Suprapubic skin (tissue), 4 donors: ENCODE measurements at regions not wholly inside any gene's neighbourhood (a gene's known extent, or its start where the extent isn't known, plus 50 kb on each side); places are given as distances from the start of the nearest gene placed in this dataset.

Experiments used
- DNase-seq, 2 donors: peaks; one replicate each; pipeline ENCODE4 v3.0.0-alpha.2; 2019; ENCODE audit warnings: low spot score in 2 of 2
- H3K27ac ChIP-seq: fragments of 200-600 bp; sonication (generic); one replicate; pipeline ENCODE4 v1.5.1; 2019
- H3K27me3 ChIP-seq: fragments of 200-600 bp; sonication (generic); one replicate; pipeline ENCODE4 v1.5.1; 2019
- H3K36me3 ChIP-seq: fragments of 200-600 bp; sonication (generic); one replicate; pipeline ENCODE4 v1.5.1; 2019
- H3K4me1 ChIP-seq: fragments of 200-600 bp; sonication (generic); one replicate; pipeline ENCODE4 v1.5.1; 2019
- H3K4me3 ChIP-seq: fragments of 200-600 bp; sonication (generic); one replicate; pipeline ENCODE4 v1.5.1; 2019; ENCODE audit warnings: mild to moderate bottlenecking
- H3K9me3 ChIP-seq: fragments of 200-600 bp; sonication (generic); one replicate; pipeline ENCODE4 v1.5.1; 2019
- CTCF ChIP-seq, 2 donors: fragments of 200-600 bp in 1 of 2; fragments of 450-650 bp in 1 of 2; sonication (generic) in 1 of 2; IDR thresholded peaks; one replicate each; pipeline ENCODE4 v1.5.1; 2016 to 2019; ENCODE audit warnings: antibody characterized with exemption in 2 of 2, mild to moderate bottlenecking in 1 of 2, moderate library complexity in 1 of 2
- EP300 ChIP-seq: sonication (generic); formaldehyde crosslinking; IDR thresholded peaks from one replicate; pipeline ENCODE4 v1.6.1; 2017; ENCODE audit warnings: antibody characterized with exemption
- POLR2A ChIP-seq, 2 donors: fragments of 450-650 bp; IDR thresholded peaks; one replicate each; pipeline ENCODE4 v1.6.1; 2017; ENCODE audit warnings: antibody characterized with exemption in 2 of 2, mild to moderate bottlenecking in 2 of 2, moderate library complexity in 2 of 2
- POLR2AphosphoS5 ChIP-seq, 3 donors: sonication (generic); formaldehyde crosslinking; IDR thresholded peaks; one replicate each; pipeline ENCODE4 v1.6.1; 2017; ENCODE audit warnings: antibody characterized with exemption in 3 of 3
- WGBS: methylation state at CpG from one replicate; pipeline ENCODE4 v1.1.5; 2018; 5-methylcytosine and 5-hydroxymethylcytosine counted together

GRCh38 chr13:72424059-72424458, 303.4 kb downstream of the MZT1 start:
- H3K27ac ChIP-seq, result no peak overlapping the region
- no peak for DNase-seq
- WGBS, result 87% methylated on average over 2 of the region's 2 CpGs
- H3K4me3 ChIP-seq, result no peak overlapping the region
- H3K9me3 ChIP-seq, result no peaks in the 10 kb centered on the region
- no peaks in the 10 kb centered on the region for H3K36me3 ChIP-seq
- H3K27me3 ChIP-seq, result no peaks in the 10 kb centered on the region
- TF ChIP-seq POLR2AphosphoS5 (IDR thresholded peaks at IDR 0.05) (no peak), EP300 (no peak), POLR2A (IDR thresholded peaks at IDR 0.05) (no peak), CTCF (IDR thresholded peaks at IDR 0.05) (no peak)
- H3K4me1 ChIP-seq, result no peaks in the 10 kb centered on the region

- no peaks in the 10 kb centered on the region for H3K27me3 ChIP-seq
- DNase-seq, result no peak
- H3K4me1 ChIP-seq, result no peaks in the 10 kb centered on the region
- H3K9me3 ChIP-seq, result no peaks in the 10 kb centered on the region
- no peak for TF ChIP-seq POLR2A (IDR thresholded peaks at IDR 0.05)
- TF ChIP-seq EP300, result no peak
- no peak for TF ChIP-seq POLR2AphosphoS5 (IDR thresholded peaks at IDR 0.05)
- no peak for TF ChIP-seq CTCF (IDR thresholded peaks at IDR 0.05)
- H3K4me3 ChIP-seq, result no peak overlapping the region
- 73% methylated on average over 3 of the region's 3 CpGs for WGBS
- H3K27ac ChIP-seq, result no peak overlapping the region
- no peaks in the 10 kb centered on the region for H3K36me3 ChIP-seq
Measured at GRCh38 chr13:72415817-72416216, 311.6 kb downstream of the MZT1 start.

- 70% methylated on average over 2 of the region's 2 CpGs for WGBS
- Histone ChIP-seq H3K4me1 (no peaks in the 10 kb centered on the region), H3K27me3 (no peaks in the 10 kb centered on the region), H3K27ac (no peak overlapping the region), H3K36me3 (no peaks in the 10 kb centered on the region), H3K4me3 (no peak overlapping the region), H3K9me3 (no peaks in the 10 kb centered on the region)
- no peak for DNase-seq
- TF ChIP-seq POLR2AphosphoS5 (IDR thresholded peaks at IDR 0.05), result no peak
- no peak for TF ChIP-seq EP300
- TF ChIP-seq POLR2A (IDR thresholded peaks at IDR 0.05), result no peak
- no peak for TF ChIP-seq CTCF (IDR thresholded peaks at IDR 0.05)
Measured at GRCh38 chr13:72412481-72412880, 314.9 kb downstream of the MZT1 start.

- Histone ChIP-seq H3K27me3 (no peaks in the 10 kb centered on the region), H3K36me3 (no peaks in the 10 kb centered on the region), H3K27ac (no peak overlapping the region), H3K9me3 (no peaks in the 10 kb centered on the region), H3K4me3 (no peak overlapping the region), H3K4me1 (no peaks in the 10 kb centered on the region)
- 73% methylated on average over 1 of the region's 1 CpG for WGBS
- TF ChIP-seq EP300 (no peak), POLR2AphosphoS5 (IDR thresholded peaks at IDR 0.05) (no peak), POLR2A (IDR thresholded peaks at IDR 0.05) (no peak), CTCF (IDR thresholded peaks at IDR 0.05) (no peak)
- no peak for DNase-seq
Measured at GRCh38 chr13:72405441-72405840, 322.0 kb downstream of the MZT1 start.

GRCh38 chr13:72403396-72404010, 323.9 kb downstream of the MZT1 start:
- Histone ChIP-seq H3K9me3 (no peaks in the 10 kb centered on the region), H3K4me1 (no peaks in the 10 kb centered on the region), H3K27me3 (no peaks in the 10 kb centered on the region), H3K36me3 (no peaks in the 10 kb centered on the region), H3K4me3 (no peak overlapping the region), H3K27ac (no peak overlapping the region)
- no peak for TF ChIP-seq CTCF (IDR thresholded peaks at IDR 0.05)
- no peak for TF ChIP-seq POLR2AphosphoS5 (IDR thresholded peaks at IDR 0.05)
- no peak for TF ChIP-seq POLR2A (IDR thresholded peaks at IDR 0.05)
- TF ChIP-seq EP300, result no peak
- 94% methylated on average over 3 of the region's 3 CpGs for WGBS
- no peak for DNase-seq
